Endodermal cell (in vitro differentiated cells): ENCODE measurements at regions not wholly inside any gene's neighbourhood (a gene's known extent, or its start where the extent isn't known, plus 50 kb on each side); places are given as distances from the start of the nearest gene placed in this dataset.

ENCODE experiments used
- DNase-seq: peaks from one replicate; pipeline ENCODE4 v3.0.0-alpha.2; 2017
- H3K27ac ChIP-seq: 2 replicates; pipeline ENCODE4 v1.5.1; 2013; ENCODE audit warnings: mild to moderate bottlenecking, low read depth, low read length, moderate library complexity
- H3K27me3 ChIP-seq: 2 replicates; pipeline ENCODE4 v1.6.1; 2013; ENCODE audit warnings: mild to moderate bottlenecking, low read length, moderate library complexity; ENCODE audit not compliant: insufficient read depth, control insufficient read depth, poor library complexity, severe bottlenecking
- H3K36me3 ChIP-seq: 2 replicates; pipeline ENCODE4 v1.7.0; 2013; ENCODE audit warnings: mild to moderate bottlenecking, low read length, moderate library complexity; ENCODE audit not compliant: control insufficient read depth, insufficient read depth
- H3K4me1 ChIP-seq: one replicate; pipeline ENCODE4 v1.7.0; 2013; ENCODE audit warnings: low read length; ENCODE audit not compliant: control insufficient read depth, insufficient read depth
- H3K4me3 ChIP-seq: 2 replicates; pipeline ENCODE4 v1.5.1; 2013; ENCODE audit warnings: mild to moderate bottlenecking, low read length, moderate library complexity
- H3K9ac ChIP-seq: 2 replicates; pipeline ENCODE4 v1.6.1; 2013; ENCODE audit warnings: mild to moderate bottlenecking, low read length, moderate library complexity; ENCODE audit not compliant: poor library complexity, severe bottlenecking; ENCODE audit errors: extremely low read depth
- H3K9me3 ChIP-seq: 2 replicates; pipeline ENCODE4 v1.6.1; 2013; ENCODE audit warnings: mild to moderate bottlenecking, low read length, moderate library complexity; ENCODE audit not compliant: control insufficient read depth
- H3K27ac Mint-ChIP-seq: 2 replicates; pipeline ENCODE4 v1.8.0; 2020; ENCODE audit warnings: mixed read lengths
- H3K27me3 Mint-ChIP-seq: 2 replicates; pipeline ENCODE4 v1.8.0; 2021; ENCODE audit warnings: mild to moderate bottlenecking, mixed read lengths; ENCODE audit not compliant: insufficient read depth
- H3K36me3 Mint-ChIP-seq: 2 replicates; pipeline ENCODE4 v1.8.0; 2020; ENCODE audit warnings: low read depth, mixed read lengths
- H3K4me1 Mint-ChIP-seq: 2 replicates; pipeline ENCODE4 v1.8.0; 2020; ENCODE audit warnings: mixed read lengths
- H3K4me3 Mint-ChIP-seq: 2 replicates; pipeline ENCODE4 v1.8.0; 2020; ENCODE audit warnings: mild to moderate bottlenecking, moderate library complexity, mixed read lengths
- H3K9me3 Mint-ChIP-seq: 2 replicates; pipeline ENCODE4 v1.8.0; 2020; ENCODE audit warnings: mild to moderate bottlenecking, mixed read lengths
- WGBS, 2 experiments: methylation state at CpG; one replicate each; pipeline versions ENCODE4 v1.1.5 to v1.1.7; 2013; ENCODE audit warnings: missing lambda C conversion rate in 2 of 2, mixed read lengths in 1 of 2; ENCODE audit not compliant: insufficient coverage in 1 of 2, insufficient read length in 1 of 2; 5-methylcytosine and 5-hydroxymethylcytosine counted together
- TF ChIP-seq, protein P1 (sequence below): fragments of 200-600 bp; sonication (generic); conservative IDR thresholded peaks from 2 replicates; pipeline ENCODE4 v1.5.0; 2021; ENCODE audit warnings: antibody characterized with exemption, mild to moderate bottlenecking

DNA sequence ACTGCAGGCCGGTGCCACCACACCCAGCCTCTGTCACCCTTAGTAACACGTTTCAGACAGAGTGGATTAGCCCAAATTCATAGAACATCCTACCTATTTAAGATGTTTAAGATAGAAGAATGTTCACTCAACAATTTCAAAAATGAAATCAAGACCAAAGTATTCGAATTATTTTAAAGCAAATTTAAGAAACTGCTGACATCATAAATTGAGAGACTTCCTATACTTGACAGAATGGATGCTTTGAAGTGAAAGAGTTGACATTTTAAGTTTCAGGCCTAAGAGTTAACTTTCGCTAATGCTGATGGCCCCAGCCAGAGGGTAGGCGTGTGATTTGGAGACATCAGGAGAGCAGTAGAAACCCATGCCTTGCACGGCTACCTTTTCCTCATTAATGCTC lies 271.9 kb downstream of the SS18 start:
- no peak overlapping the region for H3K4me3 Mint-ChIP-seq
- Histone ChIP-seq H3K36me3 (no peaks in the 10 kb centered on the region), H3K9me3 (no peaks in the 10 kb centered on the region), H3K9ac (no peak overlapping the region), H3K27ac (no peak overlapping the region), H3K4me1 (no peaks in the 10 kb centered on the region), H3K27me3 (no peaks in the 10 kb centered on the region), H3K4me3 (no peak overlapping the region)
- WGBS, 2 experiments = 93 to 94% methylated on average over 3 to 6 of the region's 6 CpGs
- no peak for DNase-seq
- no peaks in the 10 kb centered on the region for H3K4me1 Mint-ChIP-seq
- no peaks in the 10 kb centered on the region for H3K36me3 Mint-ChIP-seq
- peaks cover 7% of the 10 kb centered on the region for H3K27me3 Mint-ChIP-seq
- no peaks in the 10 kb centered on the region for H3K9me3 Mint-ChIP-seq
- TF ChIP-seq, protein P1, sequence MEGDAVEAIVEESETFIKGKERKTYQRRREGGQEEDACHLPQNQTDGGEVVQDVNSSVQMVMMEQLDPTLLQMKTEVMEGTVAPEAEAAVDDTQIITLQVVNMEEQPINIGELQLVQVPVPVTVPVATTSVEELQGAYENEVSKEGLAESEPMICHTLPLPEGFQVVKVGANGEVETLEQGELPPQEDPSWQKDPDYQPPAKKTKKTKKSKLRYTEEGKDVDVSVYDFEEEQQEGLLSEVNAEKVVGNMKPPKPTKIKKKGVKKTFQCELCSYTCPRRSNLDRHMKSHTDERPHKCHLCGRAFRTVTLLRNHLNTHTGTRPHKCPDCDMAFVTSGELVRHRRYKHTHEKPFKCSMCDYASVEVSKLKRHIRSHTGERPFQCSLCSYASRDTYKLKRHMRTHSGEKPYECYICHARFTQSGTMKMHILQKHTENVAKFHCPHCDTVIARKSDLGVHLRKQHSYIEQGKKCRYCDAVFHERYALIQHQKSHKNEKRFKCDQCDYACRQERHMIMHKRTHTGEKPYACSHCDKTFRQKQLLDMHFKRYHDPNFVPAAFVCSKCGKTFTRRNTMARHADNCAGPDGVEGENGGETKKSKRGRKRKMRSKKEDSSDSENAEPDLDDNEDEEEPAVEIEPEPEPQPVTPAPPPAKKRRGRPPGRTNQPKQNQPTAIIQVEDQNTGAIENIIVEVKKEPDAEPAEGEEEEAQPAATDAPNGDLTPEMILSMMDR = no peak
- no peak overlapping the region for H3K27ac Mint-ChIP-seq

DNA sequence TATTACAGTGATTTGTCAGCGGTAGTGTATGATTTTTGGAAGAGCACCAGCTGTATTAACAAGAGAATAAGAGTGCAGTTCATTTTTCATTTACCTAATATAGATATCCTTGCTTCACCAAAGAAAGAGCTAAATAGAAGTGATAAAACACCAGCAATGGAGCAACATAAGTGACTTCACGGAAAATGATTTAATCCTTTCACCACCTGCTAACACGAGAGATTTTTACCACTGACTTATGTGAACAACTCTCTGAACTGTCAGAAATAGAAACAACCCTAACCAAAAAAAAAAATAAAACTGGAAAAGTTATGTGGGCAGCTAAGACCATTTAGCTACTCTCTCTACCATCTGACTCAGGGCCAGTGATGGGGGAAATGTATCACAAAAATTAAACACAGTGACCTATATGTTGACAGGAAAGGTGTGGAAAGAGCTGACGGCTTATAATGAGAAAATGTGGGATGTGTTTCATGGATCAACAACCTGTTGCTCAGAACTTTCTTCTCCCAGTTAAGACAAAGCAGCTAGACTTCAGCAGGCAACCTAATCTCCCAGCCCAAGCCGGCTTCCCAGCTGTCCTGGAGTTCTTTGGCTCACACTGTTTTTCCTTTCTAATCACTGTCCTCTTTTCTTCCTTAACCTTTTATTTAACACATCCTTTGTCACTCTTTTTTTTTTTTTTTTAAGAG lies 272.7 kb downstream of the SS18 start:
- no peak overlapping the region for H3K4me3 ChIP-seq
- TF ChIP-seq, protein P1 = no peak
- DNase-seq = no peak
- Mint-ChIP-seq H3K4me1 (no peaks in the 10 kb centered on the region), H3K27ac (no peak overlapping the region), H3K4me3 (no peak overlapping the region), H3K9me3 (no peaks in the 10 kb centered on the region), H3K36me3 (no peaks in the 10 kb centered on the region), H3K27me3 (peaks cover 7% of the 10 kb centered on the region)
- H3K36me3 ChIP-seq = no peaks in the 10 kb centered on the region
- no peaks in the 10 kb centered on the region for H3K4me1 ChIP-seq
- H3K27ac ChIP-seq = no peak overlapping the region
- H3K27me3 ChIP-seq = no peaks in the 10 kb centered on the region
- H3K9me3 ChIP-seq = no peaks in the 10 kb centered on the region
- WGBS, 2 experiments = 89% methylated on average over 5 of the region's 5 CpGs; no CpG with 5 or more reads in 1 of the 2 experiments
- H3K9ac ChIP-seq = no peak overlapping the region

DNA sequence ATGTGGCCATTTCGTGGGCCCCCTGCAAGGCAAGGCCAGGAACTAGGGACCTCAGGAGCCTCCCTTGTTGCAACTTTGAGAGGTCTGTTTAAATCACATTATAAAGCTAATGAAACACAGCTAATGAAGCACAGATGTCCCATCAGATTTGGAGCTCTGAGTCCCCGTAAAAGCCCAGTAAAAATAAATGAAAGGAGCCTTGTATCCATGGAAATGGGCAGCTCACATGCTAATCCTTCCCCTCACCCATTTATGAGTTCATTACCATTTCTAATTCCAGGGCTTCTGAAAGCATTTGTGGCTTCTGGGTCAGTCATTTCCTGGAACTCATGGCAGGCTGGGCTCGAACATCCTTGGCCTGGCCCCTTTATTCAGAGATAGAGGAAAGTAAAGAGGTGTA lies 274.8 kb downstream of the SS18 start:
- Histone ChIP-seq H3K4me3 (no peak overlapping the region), H3K27ac (peak overlapping the region; percentile 16), H3K4me1 (no peaks in the 10 kb centered on the region), H3K9me3 (no peaks in the 10 kb centered on the region), H3K27me3 (no peaks in the 10 kb centered on the region), H3K36me3 (no peaks in the 10 kb centered on the region), H3K9ac (no peak overlapping the region)
- Mint-ChIP-seq H3K9me3 (no peaks in the 10 kb centered on the region), H3K27ac (no peak overlapping the region), H3K4me3 (no peak overlapping the region), H3K4me1 (no peaks in the 10 kb centered on the region), H3K27me3 (no peaks in the 10 kb centered on the region), H3K36me3 (no peaks in the 10 kb centered on the region)
- 80 to 90% methylated on average over 1 to 3 of the region's 3 CpGs for WGBS, 2 experiments
- TF ChIP-seq, protein P1 = no peak
- no peak for DNase-seq
